GM21447 (cell line): ENCODE measurements at regions not wholly inside any gene's neighbourhood (a gene's known extent, or its start where the extent isn't known, plus 50 kb on each side); places are given as distances from the start of the nearest gene placed in this dataset.

Source experiments
- ATAC-seq: cut with Tn5 transposase; IDR thresholded peaks from one replicate; pipeline ENCODE4 v1.9.1; 2021; ENCODE audit not compliant: unreplicated experiment

- no peak for ATAC-seq
These were observed 422.2 kb downstream of the XIRP2 start for GRCh38 chr2:167310442-167310841.
